Omental fat pad (tissue), 3 donors: ENCODE measurements at regions not wholly inside any gene's neighbourhood (a gene's known extent, or its start where the extent isn't known, plus 50 kb on each side); places are given as distances from the start of the nearest gene placed in this dataset.

ENCODE experiments used
- ATAC-seq: fragments of 150-250 bp; one replicate; pipeline ENCODE4 v1.9.1; 2016; ENCODE audit warnings: mild to moderate bottlenecking, moderate library complexity; ENCODE audit not compliant: low FRiP score
- DNase-seq: peaks from one replicate; pipeline ENCODE4 v3.0.0-alpha.2; 2019; ENCODE audit warnings: low spot score
- CTCF ChIP-seq, 3 donors: fragments of 450-650 bp; IDR thresholded peaks; one replicate each; pipeline ENCODE4 v1.5.1; 2016 to 2017; ENCODE audit warnings: antibody characterized with exemption in 3 of 3, mild to moderate bottlenecking in 3 of 3, moderate library complexity in 2 of 3

DNA sequence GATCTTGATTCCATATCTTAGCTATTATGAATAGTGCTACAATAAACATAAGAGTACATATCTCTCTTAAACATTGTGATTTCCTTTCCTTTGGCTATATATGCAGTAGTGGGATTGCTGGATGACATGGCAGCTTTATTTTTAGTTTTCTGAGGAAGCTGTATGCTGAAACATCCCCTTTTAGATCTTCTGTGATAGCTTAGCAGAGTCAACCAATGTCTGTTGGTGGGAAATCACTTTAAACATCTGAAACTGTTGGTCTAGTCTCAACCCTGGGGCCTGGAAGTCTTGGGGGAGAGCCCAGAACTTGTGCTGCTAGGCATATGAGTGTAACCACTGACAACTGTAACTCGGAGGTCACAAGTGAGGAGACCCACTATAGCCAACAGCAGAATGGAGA is 378.6 kb upstream of the SLC14A2 start:
- ATAC-seq (no peak), DNase-seq (no peak)
- no peak for TF ChIP-seq CTCF (IDR thresholded peaks at IDR 0.05)

DNA sequence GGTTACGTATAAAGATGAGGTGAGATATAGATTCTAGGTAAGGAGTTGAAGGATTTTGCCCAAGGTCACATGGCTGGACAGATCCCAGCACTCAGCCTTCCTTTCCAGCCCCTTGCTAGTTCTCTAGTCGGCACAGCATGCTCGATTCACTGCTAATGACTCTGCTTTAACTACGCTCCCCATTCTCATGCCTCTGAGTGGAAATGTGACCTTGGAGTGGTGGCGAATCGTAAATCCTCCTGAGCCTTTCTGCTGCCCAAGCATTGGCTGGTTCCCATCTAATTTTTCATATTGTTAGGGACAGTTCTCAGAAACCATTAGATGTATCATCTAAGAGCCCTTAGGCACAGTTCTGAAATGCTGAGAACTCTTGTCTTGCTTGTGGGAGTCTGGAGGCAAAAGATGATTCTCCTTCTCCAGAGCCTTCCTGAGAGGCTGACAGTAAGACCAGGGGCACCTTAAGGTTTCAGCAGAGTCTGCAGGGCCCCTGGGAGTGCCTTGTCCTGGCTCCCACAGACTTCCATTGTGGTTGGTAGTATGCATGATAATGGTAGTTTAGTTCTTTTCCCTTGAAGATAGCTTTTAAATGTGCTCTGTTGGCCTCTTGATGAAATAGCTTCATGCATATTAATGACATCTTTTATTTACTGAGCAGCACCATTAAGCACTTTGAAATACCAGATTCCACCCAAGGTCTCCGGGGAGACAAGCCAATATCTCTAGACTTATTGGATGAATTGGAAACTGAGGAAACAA is 377.8 kb upstream of the SLC14A2 start:
- DNase-seq = no peak
- no peak for TF ChIP-seq CTCF (IDR thresholded peaks at IDR 0.05)
- no peak for ATAC-seq

GRCh38 chr18:45241271-45241670 is 374.0 kb upstream of the SLC14A2 start:
- no peak for ATAC-seq
- no peak for TF ChIP-seq CTCF (IDR thresholded peaks at IDR 0.05)
- DNase-seq = no peak

DNA sequence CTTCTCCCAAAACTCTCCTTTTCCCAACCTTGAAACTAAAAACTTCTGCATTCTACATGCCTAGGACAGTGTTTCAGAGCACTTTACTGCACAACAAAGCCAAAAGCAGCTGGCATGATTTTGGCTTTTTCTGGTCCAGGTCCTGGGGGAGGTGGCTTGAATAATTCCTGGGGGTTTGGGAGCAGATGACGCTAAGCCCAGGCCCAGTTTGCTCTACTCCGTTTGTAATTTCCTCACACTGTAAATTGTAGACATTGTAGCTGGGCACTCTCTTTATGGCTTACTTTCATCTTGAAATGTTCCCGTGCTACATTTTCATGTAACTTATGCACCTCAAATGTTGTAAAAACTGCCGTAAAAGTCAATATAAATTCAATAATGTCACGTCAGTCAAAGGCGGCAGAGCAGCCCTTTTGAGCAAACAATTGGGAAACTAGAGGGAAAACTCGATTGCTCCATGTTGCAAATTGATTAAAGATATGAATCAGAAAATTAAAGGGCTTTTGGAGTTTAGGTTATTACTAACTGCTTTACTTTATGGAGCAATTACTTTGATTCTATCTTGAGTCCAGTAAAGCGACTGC is 373.2 kb upstream of the SLC14A2 start:
- DNase-seq (no peak), ATAC-seq (no peak)
- TF ChIP-seq CTCF (IDR thresholded peaks at IDR 0.05) = no peak

DNA sequence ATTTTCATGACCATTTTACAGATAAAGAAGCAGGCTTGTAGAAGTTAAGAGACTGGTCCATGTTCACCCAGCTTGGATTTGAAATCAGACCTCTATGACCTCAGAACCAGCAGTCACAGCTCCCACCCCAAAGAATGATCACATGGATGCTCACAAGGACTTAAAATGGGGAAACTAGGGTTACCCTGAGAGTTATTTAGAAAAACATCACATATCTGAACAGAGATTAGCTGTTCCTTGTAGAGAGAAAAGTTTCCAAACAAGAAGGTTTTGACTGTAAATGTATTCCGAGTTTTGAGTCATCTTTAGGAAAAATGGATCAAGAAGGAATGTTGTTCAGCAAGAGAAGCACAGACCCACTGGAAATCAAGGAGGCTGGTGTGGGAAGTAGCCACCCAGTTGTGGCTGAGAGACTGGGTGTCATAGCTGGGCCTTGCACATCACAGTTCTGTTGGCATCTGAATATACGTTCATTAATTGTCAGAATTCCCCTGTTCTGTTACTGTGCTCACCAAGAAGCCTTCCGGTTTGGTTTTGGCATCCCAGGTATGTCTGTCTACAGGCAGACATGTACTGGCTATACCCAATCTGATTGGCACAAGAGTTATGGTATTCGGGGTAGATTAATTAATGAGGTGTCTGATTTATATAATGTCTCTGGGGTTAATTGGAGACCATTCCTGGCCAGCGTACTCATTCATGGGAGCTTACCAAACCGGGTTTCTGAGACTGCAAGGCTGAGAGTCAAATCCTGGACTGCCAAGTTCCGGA is 371.8 kb upstream of the SLC14A2 start:
- DNase-seq (no peak), ATAC-seq (no peak)
- no peak for TF ChIP-seq CTCF (IDR thresholded peaks at IDR 0.05)

DNA sequence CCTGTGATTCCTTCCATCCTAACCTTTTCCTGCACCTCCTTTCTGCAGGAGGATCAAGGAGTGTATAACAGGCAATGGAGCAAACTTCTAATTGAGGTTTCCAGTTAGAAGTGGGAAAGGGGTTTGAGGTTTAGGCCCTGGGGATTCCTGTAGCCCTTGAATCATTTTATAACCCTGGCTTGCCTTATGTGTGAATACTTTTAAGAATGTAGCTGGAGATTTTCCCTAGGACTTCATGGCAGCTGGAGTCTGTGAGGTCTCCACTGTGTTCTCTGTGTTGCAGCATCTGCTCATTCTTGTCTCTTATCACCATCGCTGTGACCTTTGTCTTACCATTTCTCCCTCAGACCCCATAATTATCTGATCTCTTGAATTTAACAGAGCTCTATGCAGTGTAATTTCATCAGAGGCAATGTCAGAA is 370.2 kb upstream of the SLC14A2 start:
- no peak for ATAC-seq
- no peak for DNase-seq
- no peak for TF ChIP-seq CTCF (IDR thresholded peaks at IDR 0.05)
